GM10266 (cell line): ENCODE measurements at regions not wholly inside any gene's neighbourhood (a gene's known extent, or its start where the extent isn't known, plus 50 kb on each side); places are given as distances from the start of the nearest gene placed in this dataset.

Experiments used
- DNase-seq: peaks from one replicate; pipeline ENCODE4 v3.0.0; 2012; ENCODE audit errors: extremely low spot score
- CTCF ChIP-seq: IDR thresholded peaks from 2 replicates; pipeline ENCODE4 v1.5.1; 2012; ENCODE audit warnings: mild to moderate bottlenecking, low read depth; ENCODE audit not compliant: control insufficient read depth, insufficient read depth; ENCODE audit errors: missing control alignments

DNA sequence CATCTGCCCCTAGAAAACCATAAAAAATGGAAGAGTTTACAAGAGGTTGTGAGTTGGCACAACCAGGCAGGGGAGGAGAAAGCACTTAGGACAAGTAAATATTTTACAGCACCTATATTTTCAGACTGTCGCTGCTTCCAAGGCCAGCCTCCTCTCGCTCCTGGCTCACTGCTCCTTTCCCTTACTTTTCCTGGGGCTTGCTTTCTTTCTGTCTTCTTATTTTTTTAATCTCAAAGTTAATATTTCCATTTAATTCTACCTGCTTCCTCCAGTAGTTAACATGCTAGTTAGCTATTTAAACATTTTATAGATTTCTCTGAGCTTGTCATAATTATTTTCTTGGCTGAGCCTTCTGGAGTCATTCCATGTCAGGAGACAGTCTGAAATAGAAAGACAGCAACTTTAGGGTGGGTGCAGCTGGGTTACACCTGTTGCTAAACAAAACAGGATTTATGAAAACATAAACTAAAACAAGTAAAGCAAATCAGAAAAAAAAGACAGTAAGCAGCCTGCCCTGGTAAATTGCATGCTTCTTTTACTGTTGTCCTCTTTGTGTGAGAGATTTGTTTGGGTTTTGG, 330.1 kb downstream of the DLEU7 start:
- no peak for DNase-seq
- TF ChIP-seq CTCF = no peak

DNA sequence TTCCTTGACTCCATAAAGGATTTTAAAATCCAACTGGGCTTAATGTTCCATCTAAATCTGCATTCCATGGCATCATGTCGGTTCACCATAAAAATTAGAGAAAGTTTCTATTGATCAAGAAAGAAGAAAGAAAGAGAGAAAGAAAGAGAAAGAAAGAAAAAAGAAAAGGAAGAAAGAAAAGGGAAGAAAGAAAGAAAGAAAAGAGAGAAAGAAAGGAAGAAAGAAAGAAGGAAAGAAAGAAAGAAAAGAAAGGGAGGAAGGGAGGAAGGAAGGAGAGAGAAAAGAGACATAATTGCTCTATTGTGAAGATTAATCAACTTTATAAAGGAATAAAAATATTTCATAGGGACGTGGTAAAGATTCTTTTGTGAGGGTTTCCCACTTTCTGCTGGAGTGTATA, 329.2 kb downstream of the DLEU7 start:
- TF ChIP-seq CTCF = no peak
- no peak for DNase-seq

- no peak for TF ChIP-seq CTCF
- no peak for DNase-seq
These were observed 325.4 kb downstream of the DLEU7 start for GRCh38 chr13:50518131-50518530.

GRCh38 chr13:50518781-50519201, 324.7 kb downstream of the DLEU7 start:
- no peak for TF ChIP-seq CTCF
- no peak for DNase-seq

GRCh38 chr13:50519866-50520265, 323.6 kb downstream of the DLEU7 start:
- DNase-seq = no peak
- TF ChIP-seq CTCF = no peak

- no peak for TF ChIP-seq CTCF
- DNase-seq = no peak
These were observed 322.3 kb downstream of the DLEU7 start for GRCh38 chr13:50521006-50521830.

DNA sequence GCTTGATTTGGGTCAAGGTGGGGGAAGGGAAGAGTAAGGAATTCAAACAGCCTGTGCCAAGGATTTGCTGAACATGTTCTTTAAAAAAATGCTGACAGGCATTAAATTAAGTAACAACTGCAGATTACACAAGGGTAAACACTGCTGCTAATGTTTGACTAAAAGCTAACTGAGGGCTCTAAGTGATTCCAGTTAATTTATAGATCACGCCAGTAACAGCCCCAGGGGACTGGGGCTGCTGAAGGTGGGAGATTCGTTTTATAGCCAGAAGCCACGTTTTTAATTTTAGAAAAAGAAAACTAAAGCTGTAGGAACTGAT, 321.7 kb downstream of the DLEU7 start:
- DNase-seq = no peak
- TF ChIP-seq CTCF = no peak
